Suprapubic skin (tissue), 4 donors: ENCODE measurements at regions not wholly inside any gene's neighbourhood (a gene's known extent, or its start where the extent isn't known, plus 50 kb on each side); places are given as distances from the start of the nearest gene placed in this dataset.

Source experiments
- EP300 ChIP-seq: sonication (generic); formaldehyde crosslinking; IDR thresholded peaks from one replicate; pipeline ENCODE4 v1.6.1; 2017; ENCODE audit warnings: antibody characterized with exemption
- POLR2A ChIP-seq, 2 donors: fragments of 450-650 bp; IDR thresholded peaks; one replicate each; pipeline ENCODE4 v1.6.1; 2017; ENCODE audit warnings: antibody characterized with exemption in 2 of 2, mild to moderate bottlenecking in 2 of 2, moderate library complexity in 2 of 2
- POLR2AphosphoS5 ChIP-seq, 3 donors: sonication (generic); formaldehyde crosslinking; IDR thresholded peaks; one replicate each; pipeline ENCODE4 v1.6.1; 2017; ENCODE audit warnings: antibody characterized with exemption in 3 of 3
- TF ChIP-seq, protein P1 (sequence below), 2 donors: fragments of 200-600 bp in 1 of 2; fragments of 450-650 bp in 1 of 2; sonication (generic) in 1 of 2; IDR thresholded peaks; one replicate each; pipeline ENCODE4 v1.5.1; 2016 to 2019; ENCODE audit warnings: antibody characterized with exemption in 2 of 2, mild to moderate bottlenecking in 1 of 2, moderate library complexity in 1 of 2

DNA sequence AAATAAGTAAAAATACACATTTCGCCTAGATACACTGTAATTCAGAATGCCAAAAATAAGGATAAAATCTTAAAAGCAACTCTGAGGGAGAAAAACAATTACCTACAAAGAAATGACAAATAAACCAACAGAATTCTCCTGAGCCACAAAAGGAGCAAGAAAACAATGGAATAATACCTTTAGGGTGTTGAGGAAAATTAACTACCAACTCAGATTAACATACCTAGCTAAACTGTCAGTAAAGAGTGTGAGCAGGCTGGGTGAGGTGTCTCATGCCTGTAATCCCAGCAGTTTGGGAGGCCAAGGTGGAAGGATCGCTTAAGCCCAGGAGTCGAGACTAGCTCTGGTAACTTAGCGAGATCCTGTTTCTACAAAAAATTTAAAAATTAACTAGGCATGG lies 81.5 kb downstream of the C9orf50 start:
- TF ChIP-seq, protein P1, sequence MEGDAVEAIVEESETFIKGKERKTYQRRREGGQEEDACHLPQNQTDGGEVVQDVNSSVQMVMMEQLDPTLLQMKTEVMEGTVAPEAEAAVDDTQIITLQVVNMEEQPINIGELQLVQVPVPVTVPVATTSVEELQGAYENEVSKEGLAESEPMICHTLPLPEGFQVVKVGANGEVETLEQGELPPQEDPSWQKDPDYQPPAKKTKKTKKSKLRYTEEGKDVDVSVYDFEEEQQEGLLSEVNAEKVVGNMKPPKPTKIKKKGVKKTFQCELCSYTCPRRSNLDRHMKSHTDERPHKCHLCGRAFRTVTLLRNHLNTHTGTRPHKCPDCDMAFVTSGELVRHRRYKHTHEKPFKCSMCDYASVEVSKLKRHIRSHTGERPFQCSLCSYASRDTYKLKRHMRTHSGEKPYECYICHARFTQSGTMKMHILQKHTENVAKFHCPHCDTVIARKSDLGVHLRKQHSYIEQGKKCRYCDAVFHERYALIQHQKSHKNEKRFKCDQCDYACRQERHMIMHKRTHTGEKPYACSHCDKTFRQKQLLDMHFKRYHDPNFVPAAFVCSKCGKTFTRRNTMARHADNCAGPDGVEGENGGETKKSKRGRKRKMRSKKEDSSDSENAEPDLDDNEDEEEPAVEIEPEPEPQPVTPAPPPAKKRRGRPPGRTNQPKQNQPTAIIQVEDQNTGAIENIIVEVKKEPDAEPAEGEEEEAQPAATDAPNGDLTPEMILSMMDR (IDR thresholded peaks at IDR 0.05): no peak
- TF ChIP-seq POLR2A (IDR thresholded peaks at IDR 0.05) (no peak), EP300 (no peak), POLR2AphosphoS5 (IDR thresholded peaks at IDR 0.05) (no peak)
